Dermis blood vessel endothelial cell (primary cell): ENCODE measurements at regions not wholly inside any gene's neighbourhood (a gene's known extent, or its start where the extent isn't known, plus 50 kb on each side); places are given as distances from the start of the nearest gene placed in this dataset.
"Not testable (repeated sequence)": the region's sequence is repeated elsewhere in the genome, so short reads cannot be mapped to it uniquely, and the experiment has no call there.

Experiments used
- DNase-seq: peaks from one replicate; pipeline ENCODE4 v3.0.0; 2010

DNA sequence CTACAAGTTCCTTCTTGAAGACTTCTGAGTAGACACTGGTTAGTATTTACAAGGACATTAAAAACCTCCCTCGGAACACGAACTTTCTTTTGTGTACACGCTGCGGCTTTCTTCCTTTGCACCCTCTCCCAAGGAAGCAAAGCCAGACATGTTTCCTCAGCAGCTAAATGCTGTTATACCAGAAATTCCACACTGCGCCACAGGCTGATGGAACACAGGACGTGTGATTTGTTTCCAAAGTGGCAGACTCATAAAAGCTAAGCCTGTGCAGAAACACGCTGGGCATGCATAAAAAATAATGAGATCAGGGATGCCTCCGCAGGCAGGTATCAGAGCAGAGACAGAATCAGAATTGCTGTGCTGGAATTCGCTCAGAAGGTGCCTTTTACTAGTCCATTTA, 73.0 kb upstream of the RGPD5 start:
- DNase-seq, result no peak

DNA sequence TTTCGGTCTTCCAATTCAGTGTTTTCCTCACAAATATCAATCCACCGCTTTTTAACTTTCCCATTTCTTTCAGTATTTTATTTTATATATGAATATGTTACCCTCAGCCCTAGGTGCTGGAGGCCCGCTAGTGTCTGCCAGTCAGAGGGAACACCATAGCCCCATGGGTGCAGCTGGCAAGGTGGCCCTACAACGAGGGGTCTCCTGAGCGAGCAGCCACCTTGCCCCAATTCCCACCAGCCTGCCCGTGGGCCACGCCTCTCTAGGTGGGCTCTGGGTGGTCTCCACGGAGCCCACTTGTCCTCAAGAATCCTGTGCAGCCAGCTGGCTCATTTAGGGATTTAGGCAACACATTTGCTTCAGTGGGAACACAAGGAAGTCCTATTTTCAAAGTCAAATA, 72.5 kb upstream of the RGPD5 start:
- DNase-seq, result no peak

GRCh38 chr2:109722026-109722425, 72.1 kb upstream of the RGPD5 start:
- peak; percentile 6 for DNase-seq

DNA sequence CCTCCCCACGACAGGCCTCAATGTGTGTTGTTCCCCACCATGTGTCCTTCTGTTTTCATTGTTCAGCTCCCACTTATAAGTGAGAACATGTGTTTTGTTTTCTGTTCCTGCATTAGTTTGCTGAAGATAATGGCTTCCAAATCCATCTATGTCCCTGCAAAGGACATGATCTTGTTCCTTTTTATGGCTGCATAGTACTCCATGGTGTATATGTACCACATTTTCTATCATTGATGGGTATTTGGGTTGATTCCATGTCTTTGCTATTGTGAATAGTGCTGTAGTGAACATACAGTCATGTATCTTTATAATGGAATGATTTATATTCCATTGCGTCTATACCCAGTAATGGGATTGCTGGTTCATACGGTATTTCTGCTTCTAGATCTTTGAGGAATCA, 71.5 kb upstream of the RGPD5 start:
- DNase-seq, result not testable (repeated sequence)

DNA sequence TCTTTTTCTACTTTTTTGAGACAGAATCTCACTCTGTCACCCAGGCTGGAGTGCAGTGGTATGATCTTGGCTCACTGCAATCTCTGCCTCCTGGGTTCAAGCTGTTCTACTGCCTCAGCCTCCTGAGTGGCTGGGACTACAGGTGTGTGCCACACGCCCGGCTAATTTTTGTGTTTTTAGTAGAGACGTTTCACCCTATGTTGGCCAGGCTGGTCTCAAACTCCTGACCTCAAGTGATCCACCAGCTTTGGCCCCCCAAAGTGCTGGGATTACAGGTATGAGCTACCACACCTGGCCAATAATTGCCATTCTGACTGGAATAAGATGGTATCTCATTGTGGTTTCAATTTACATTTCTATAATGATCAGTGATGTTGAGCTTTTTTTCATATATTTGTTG, 71.0 kb upstream of the RGPD5 start:
- not testable (repeated sequence) for DNase-seq

DNA sequence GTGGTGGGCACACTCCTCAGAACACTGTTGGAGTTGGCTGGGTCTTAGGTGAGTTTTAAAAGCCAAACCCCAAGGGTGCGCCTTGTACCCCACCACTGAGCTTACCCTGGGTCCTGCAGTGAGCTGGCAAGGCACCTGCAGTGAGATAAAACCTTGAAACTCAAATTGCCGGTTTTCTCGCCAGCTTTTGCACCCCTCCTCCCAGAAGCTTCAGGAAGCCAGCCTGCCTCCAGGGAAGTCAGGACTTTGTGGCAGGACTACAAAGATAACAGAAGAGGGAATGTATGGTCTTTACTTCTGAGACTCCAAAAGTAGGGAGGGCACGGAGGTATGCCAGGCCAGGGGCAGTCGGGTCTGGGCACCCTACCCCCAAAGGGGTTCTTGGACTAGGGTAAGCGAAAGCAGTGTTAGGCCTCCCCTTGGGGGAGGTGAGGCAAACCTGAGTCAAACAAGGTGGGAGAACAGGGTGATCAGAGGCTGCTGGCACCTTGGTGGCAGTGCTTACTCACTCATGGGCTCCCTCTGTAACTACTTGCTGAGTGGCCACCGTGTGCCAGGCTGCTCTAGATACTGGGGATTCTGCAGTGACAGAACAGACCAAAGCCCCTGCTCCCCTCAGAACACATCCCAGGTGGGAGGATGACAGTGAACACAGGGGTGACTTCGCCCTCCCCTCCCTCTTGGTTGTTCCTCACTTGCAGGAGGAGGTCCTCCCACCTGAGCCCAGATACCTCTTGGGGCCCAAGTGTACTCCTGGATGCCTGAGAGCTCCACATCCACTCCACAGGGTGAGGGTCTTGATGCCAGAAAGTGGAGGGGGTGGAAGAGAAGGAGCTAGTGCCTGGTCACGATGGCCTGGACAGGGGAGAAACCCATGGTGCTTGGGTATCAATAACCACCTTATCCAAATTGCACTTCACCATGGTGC, 69.3 kb upstream of the RGPD5 start:
- no peak for DNase-seq

DNA sequence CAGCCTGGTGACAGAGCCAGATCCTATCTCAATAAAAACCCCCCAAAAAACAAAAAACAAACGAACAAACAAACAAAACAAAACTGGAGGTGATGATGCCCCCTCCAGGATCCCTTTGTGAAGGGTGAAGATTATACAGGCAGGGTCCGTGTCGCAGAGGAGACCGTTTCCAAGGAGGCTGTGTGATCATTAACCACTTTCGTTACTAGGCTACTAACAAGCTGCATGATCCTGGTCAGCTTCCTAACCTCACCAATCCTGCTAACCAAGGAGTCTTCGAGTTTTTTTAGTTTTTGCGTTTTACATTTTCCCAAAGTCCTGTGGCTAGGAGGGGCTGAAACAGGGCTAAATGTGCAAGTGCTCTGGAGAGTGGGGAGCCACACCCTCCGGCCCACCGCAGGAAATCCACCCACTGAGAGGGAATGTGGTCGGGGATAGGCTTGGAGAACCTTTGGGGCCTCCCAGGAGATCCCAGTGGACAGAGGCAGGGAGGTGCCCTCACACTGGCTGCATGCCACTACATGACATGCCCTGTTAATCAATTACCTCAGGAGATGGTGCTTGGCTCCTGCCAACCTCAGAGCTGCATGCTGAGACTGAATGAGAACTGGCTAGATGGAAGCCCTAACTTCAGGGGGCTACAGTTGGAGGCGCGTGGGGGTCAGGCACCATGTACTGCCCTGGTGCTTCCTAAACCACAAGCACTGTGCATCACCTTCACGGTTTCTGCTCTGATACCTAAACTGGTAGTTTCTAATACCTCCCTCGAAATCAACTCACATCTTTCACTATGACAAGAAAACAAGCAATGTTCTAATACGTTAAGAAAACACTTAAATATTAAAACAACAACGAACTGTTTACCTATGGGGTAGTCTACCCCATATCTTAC, 67.5 kb upstream of the RGPD5 start:
- no peak for DNase-seq

GRCh38 chr2:109727929-109728447, 66.1 kb upstream of the RGPD5 start:
- no peak for DNase-seq

DNA sequence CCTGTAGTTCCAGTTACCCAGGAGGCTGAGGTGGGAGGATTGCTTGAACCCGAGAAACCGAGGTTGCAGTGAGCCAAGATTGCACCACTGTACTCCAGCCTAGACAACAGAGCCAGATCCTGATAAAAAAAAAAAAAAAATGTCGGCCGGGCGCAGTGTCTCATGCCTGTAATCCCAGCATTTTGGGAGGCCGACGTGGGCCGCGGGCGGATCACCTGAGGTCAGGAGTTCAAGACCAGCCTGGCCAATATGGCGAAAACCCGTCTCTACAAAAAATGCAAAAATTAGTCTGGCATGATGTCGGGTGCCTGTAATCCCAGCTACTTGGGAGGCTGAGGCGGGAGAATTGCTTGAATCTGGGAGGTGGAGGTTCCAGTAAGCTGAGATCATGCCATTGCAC, 60.4 kb upstream of the RGPD5 start:
- not testable (repeated sequence) for DNase-seq

- peak; percentile 75 for DNase-seq
These were observed 57.8 kb upstream of the RGPD5 start for GRCh38 chr2:109736177-109736827.
